H1 (cell line): ENCODE measurements at regions not wholly inside any gene's neighbourhood (a gene's known extent, or its start where the extent isn't known, plus 50 kb on each side); places are given as distances from the start of the nearest gene placed in this dataset.

ENCODE experiments used
- CTCF ChIA-PET: fragments of 300-600 bp; sonication (Branson Sonifier 250); formaldehyde crosslinking; loops from one replicate; lab custom pipeline; 2021; ENCODE audit not compliant: partially characterized antibody; lab: Charles Lee
- POLR2A ChIA-PET: fragments of 300-600 bp; sonication (Branson Sonifier 250); formaldehyde crosslinking; loops from one replicate; lab custom pipeline; 2021; ENCODE audit warnings: inconsistent platforms; ENCODE audit not compliant: partially characterized antibody; lab: Charles Lee
- DNase-seq, 2 experiments: peaks; one replicate each; pipeline versions ENCODE4 v3.0.0 to v3.0.0-alpha.2; 2010 to 2022; ENCODE audit warnings: low spot score in 2 of 2, low read depth in 1 of 2, mixed read lengths in 1 of 2
- FAIRE-seq: peaks from 2 replicates; lab custom pipeline; 2011; peaks lifted over from hg19 to GRCh38; lab: Jason Lieb, UNC
- H2AFZ ChIP-seq: 2 replicates; pipeline ENCODE4 v1.8.1; 2012; ENCODE audit warnings: low read length, inconsistent platforms
- H2AK5ac ChIP-seq: 2 replicates; pipeline ENCODE4 v1.6.1; 2013; ENCODE audit warnings: low read depth, low read length
- H2BK120ac ChIP-seq: replicated peaks from 2 replicates; pipeline ENCODE3; 2013; ENCODE audit warnings: low read depth, low read length, inconsistent platforms
- H2BK12ac ChIP-seq: 2 replicates; pipeline ENCODE4 v1.6.1; 2013; ENCODE audit warnings: low read depth, low read length
- H2BK15ac ChIP-seq: 2 replicates; pipeline ENCODE4 v1.6.1; 2013; ENCODE audit warnings: low read length
- H2BK20ac ChIP-seq: 2 replicates; pipeline ENCODE4 v1.6.1; 2013; ENCODE audit warnings: low read length
- H2BK5ac ChIP-seq: 2 replicates; pipeline ENCODE4 v1.6.1; 2013; ENCODE audit warnings: low read depth, low read length
- H3K14ac ChIP-seq: 2 replicates; pipeline ENCODE4 v1.6.1; 2013; ENCODE audit warnings: inconsistent platforms; ENCODE audit not compliant: insufficient read length
- H3K18ac ChIP-seq: 2 replicates; pipeline ENCODE4 v1.6.1; 2013; ENCODE audit warnings: low read length; ENCODE audit errors: extremely low read depth
- H3K23ac ChIP-seq: 2 replicates; pipeline ENCODE4 v1.6.1; 2013; ENCODE audit warnings: inconsistent platforms; ENCODE audit not compliant: insufficient read length
- H3K23me2 ChIP-seq: 2 replicates; pipeline ENCODE4 v1.6.1; 2013; ENCODE audit warnings: low read depth, low read length
- H3K27ac ChIP-seq: 2 replicates; pipeline ENCODE4 v1.6.1; 2011; ENCODE audit warnings: low read depth, low read length, inconsistent platforms
- H3K27me3 ChIP-seq, 4 experiments: replicated peaks in 1 of 4; 1 replicate in 1 of 4; 2 replicates in 3 of 4; pipeline versions ENCODE4 v1.6.1 to v1.8.1; 2011 to 2013; ENCODE audit warnings: low read length in 3 of 4, mild to moderate bottlenecking in 3 of 4, inconsistent platforms in 2 of 4, mixed read lengths in 2 of 4, moderate library complexity in 1 of 4; ENCODE audit not compliant: control insufficient read depth in 3 of 4, insufficient read depth in 3 of 4; ENCODE audit errors: extremely low read depth in 1 of 4
- H3K36me3 ChIP-seq, 4 experiments: 2 replicates each; pipeline versions ENCODE4 v1.6.1 to v1.8.1; 2011 to 2013; ENCODE audit warnings: mild to moderate bottlenecking in 4 of 4, low read length in 3 of 4, moderate library complexity in 2 of 4, control low read depth in 1 of 4, inconsistent platforms in 1 of 4; ENCODE audit not compliant: insufficient read depth in 4 of 4, control insufficient read depth in 2 of 4
- H3K4ac ChIP-seq: replicated peaks from 2 replicates; pipeline ENCODE3; 2013; ENCODE audit warnings: low read length, low read depth, mixed read lengths, inconsistent platforms; ENCODE audit not compliant: insufficient read length
- H3K4me1 ChIP-seq, 4 experiments: replicated peaks in 1 of 4; 1 replicate in 1 of 4; 2 replicates in 3 of 4; pipeline versions ENCODE4 v1.6.1 to v1.8.1; 2011 to 2013; ENCODE audit warnings: low read length in 3 of 4, inconsistent platforms in 2 of 4, mixed read lengths in 1 of 4; ENCODE audit not compliant: insufficient read depth in 4 of 4, control insufficient read depth in 3 of 4
- H3K4me2 ChIP-seq, 2 experiments: 2 replicates each; pipeline versions ENCODE4 v1.6.1 to v1.8.1; 2011 to 2013; ENCODE audit warnings: low read depth in 2 of 2, low read length in 2 of 2, control low read depth in 1 of 2, inconsistent platforms in 1 of 2, mild to moderate bottlenecking in 1 of 2; ENCODE audit not compliant: insufficient read depth in 1 of 2
- H3K4me3 ChIP-seq, 4 experiments: fragments of 200-600, 300-600 bp in 1 of 4; sonication (generic), shearing (Covaris generic), sonication (Bioruptor Twin) in 1 of 4; 2 replicates each; pipeline versions ENCODE4 v1.5.1 to v1.8.1; 2011 to 2016; ENCODE audit warnings: low read length in 4 of 4, low read depth in 3 of 4, control low read depth in 2 of 4, inconsistent platforms in 2 of 4, mild to moderate bottlenecking in 2 of 4, mixed read lengths in 1 of 4, moderate library complexity in 1 of 4; ENCODE audit not compliant: insufficient read depth in 2 of 4; ENCODE audit errors: extremely low read depth in 1 of 4
- H3K56ac ChIP-seq: replicated peaks from 2 replicates; pipeline ENCODE3; 2013; ENCODE audit warnings: low read depth, mild to moderate bottlenecking, mixed read lengths, low read length, inconsistent platforms; ENCODE audit not compliant: insufficient read length
- H3K79me1 ChIP-seq: 2 replicates; pipeline ENCODE4 v1.6.1; 2013; ENCODE audit warnings: low read depth, low read length, control low read depth
- H3K79me2 ChIP-seq, 2 experiments: 2 replicates each; pipeline versions ENCODE4 v1.6.1 to v1.8.1; 2012 to 2013; ENCODE audit warnings: low read length in 2 of 2, mild to moderate bottlenecking in 2 of 2, inconsistent platforms in 1 of 2; ENCODE audit not compliant: insufficient read depth in 2 of 2, control insufficient read depth in 1 of 2
- H3K9ac ChIP-seq, 4 experiments: replicated peaks in 1 of 4; 1 replicate in 1 of 4; 2 replicates in 3 of 4; pipeline versions ENCODE4 v1.6.1 to v1.8.1; 2011 to 2013; ENCODE audit warnings: low read depth in 3 of 4, low read length in 3 of 4, control low read depth in 2 of 4, mild to moderate bottlenecking in 2 of 4, moderate library complexity in 2 of 4, inconsistent platforms in 1 of 4; ENCODE audit errors: extremely low read depth in 1 of 4
- H3K9me3 ChIP-seq, 2 experiments: 2 replicates each; pipeline versions ENCODE4 v1.6.1 to v1.8.1; 2012 to 2013; ENCODE audit warnings: mild to moderate bottlenecking in 2 of 2, moderate library complexity in 2 of 2, control low read depth in 1 of 2, inconsistent platforms in 1 of 2, low read depth in 1 of 2, low read length in 1 of 2, mixed read lengths in 1 of 2; ENCODE audit not compliant: insufficient read depth in 2 of 2
- H4K20me1 ChIP-seq, 2 experiments: replicated peaks in 1 of 2; 2 replicates each; pipeline versions ENCODE3 to v1.8.1; 2011 to 2013; ENCODE audit warnings: inconsistent platforms in 2 of 2, low read length in 2 of 2, mild to moderate bottlenecking in 1 of 2; ENCODE audit not compliant: insufficient read depth in 2 of 2, control insufficient read depth in 1 of 2
- H4K5ac ChIP-seq: 2 replicates; pipeline ENCODE4 v1.6.1; 2013; ENCODE audit warnings: low read length, low read depth, mixed read lengths, inconsistent platforms; ENCODE audit not compliant: insufficient read length
- H4K8ac ChIP-seq: 2 replicates; pipeline ENCODE4 v1.8.0; 2013; ENCODE audit warnings: mild to moderate bottlenecking, moderate library complexity, low read length, inconsistent platforms; ENCODE audit not compliant: insufficient read depth; ENCODE audit errors: extremely low read depth
- H4K91ac ChIP-seq: replicated peaks from 2 replicates; pipeline ENCODE3; 2013; ENCODE audit warnings: low read length, mixed read lengths, inconsistent platforms; ENCODE audit not compliant: insufficient read length
- BACH1 ChIP-seq: IDR thresholded peaks from 2 replicates; pipeline ENCODE4 v1.6.1; 2012; ENCODE audit warnings: low read length, improper control_type of control experiment
- CHD2 ChIP-seq: IDR thresholded peaks from 2 replicates; pipeline ENCODE4 v1.6.1; 2012; ENCODE audit warnings: low read length, improper control_type of control experiment
- CTBP2 ChIP-seq: IDR thresholded peaks from 2 replicates; pipeline ENCODE4 v1.7.0; 2011; ENCODE audit warnings: borderline replicate concordance, mild to moderate bottlenecking, moderate library complexity, mixed read lengths, low read length; ENCODE audit not compliant: insufficient read depth, insufficient read length
- EZH2 ChIP-seq: fragments of 200-600 bp; sonication (generic); IDR thresholded peaks from 2 replicates; pipeline ENCODE4 v1.7.1; 2012; ENCODE audit warnings: low read depth, mild to moderate bottlenecking, moderate library complexity, low read length, inconsistent platforms; ENCODE audit not compliant: severe bottlenecking
- FOSL1 ChIP-seq: IDR thresholded peaks from 2 replicates; pipeline ENCODE4 v1.6.1; 2011; ENCODE audit warnings: mild to moderate bottlenecking, low read depth, low read length, moderate library complexity; ENCODE audit not compliant: insufficient read depth
- RAD21 ChIP-seq, 2 experiments: IDR thresholded peaks in 1 of 2; conservative IDR thresholded peaks in 1 of 2; 2 replicates each; pipeline ENCODE4 v1.6.1; 2011; ENCODE audit warnings: low read depth in 2 of 2, low read length in 2 of 2, improper control_type of control experiment in 1 of 2, inconsistent platforms in 1 of 2, mild to moderate bottlenecking in 1 of 2, moderate library complexity in 1 of 2
- RBBP5 ChIP-seq: IDR thresholded peaks from 2 replicates; pipeline ENCODE4 v1.7.1; 2012; ENCODE audit warnings: low read depth, mild to moderate bottlenecking, inconsistent platforms, low read length, moderate library complexity, borderline replicate concordance
- SP4 ChIP-seq: IDR thresholded peaks from 2 replicates; pipeline ENCODE4 v1.6.1; 2012; ENCODE audit warnings: low read length, inconsistent platforms
- TAF1 ChIP-seq: IDR thresholded peaks from 2 replicates; pipeline ENCODE4 v1.6.1; 2011; ENCODE audit warnings: mild to moderate bottlenecking, low read depth, low read length
- TCF12 ChIP-seq: IDR thresholded peaks from 2 replicates; pipeline ENCODE4 v1.6.1; 2011; ENCODE audit warnings: low read depth, mild to moderate bottlenecking, low read length
- ZNF274 ChIP-seq: IDR thresholded peaks from 2 replicates; pipeline ENCODE4 v1.7.0; 2012; ENCODE audit warnings: low read length, borderline replicate concordance; ENCODE audit errors: extremely low read depth
- WGBS, 2 experiments: shearing (Covaris generic) in 1 of 2; methylation state at CpG; one replicate each; pipeline versions ENCODE4 v1.1.6 to v1.1.7; 2013 to 2015; ENCODE audit warnings: low lambda C conversion rate in 2 of 2, mixed read lengths in 2 of 2, inconsistent platforms in 1 of 2, low coverage in 1 of 2, missing lambda C conversion rate in 1 of 2; ENCODE audit not compliant: insufficient replicate concordance in 2 of 2, insufficient coverage in 1 of 2, insufficient read length in 1 of 2; ENCODE audit errors: extremely low coverage in 1 of 2, missing lambda C conversion rate in 1 of 2; 5-methylcytosine and 5-hydroxymethylcytosine counted together

- Histone ChIP-seq H3K4me3 (no peak overlapping the region), H3K79me2 (no peaks in the 10 kb centered on the region), H2BK5ac (no peak overlapping the region), H3K4me2 (no peak overlapping the region), H2BK120ac (no peak overlapping the region), H4K5ac (no peak overlapping the region)
- WGBS, 2 experiments = 86% methylated on average over 15 of the region's 15 CpGs; no CpG with 5 or more reads in 1 of the 2 experiments
- DNase-seq = no peak
- TF ChIP-seq ZNF274 = no peak
- no peak for TF ChIP-seq CTBP2
- no peak for TF ChIP-seq SP4
- TF ChIP-seq FOSL1 = no peak
- no peak for TF ChIP-seq BACH1
- no peak for TF ChIP-seq EZH2
- no peak for TF ChIP-seq CHD2
- TF ChIP-seq TAF1 = no peak
- TF ChIP-seq RAD21 (IDR thresholded peaks at IDR 0.05 in 1 of 2, conservative IDR thresholded peaks at IDR 0.05 in 1 of 2; ENCODE audit: low read depth in 2 of 2, low read length in 2 of 2) = no peak
- no peak for TF ChIP-seq TCF12
- TF ChIP-seq RBBP5 = no peak
- TF ChIP-seq, all 59 proteins: peak for 0
- Histone ChIP-seq H3K9me3 (no peaks in the 10 kb centered on the region), H3K9ac (no peak overlapping the region), H3K56ac (no peak overlapping the region), H3K27ac (no peak overlapping the region), H3K79me1 (no peaks in the 10 kb centered on the region), H2AK5ac (no peak overlapping the region), H3K14ac (no peak overlapping the region), H3K23ac (no peak overlapping the region), H4K91ac (no peak overlapping the region), H3K4me1 (no peaks in the 10 kb centered on the region), H2AFZ (no peak overlapping the region), H4K20me1 (no peaks in the 10 kb centered on the region), H3K27me3 (no peaks in the 10 kb centered on the region), H3K36me3 (no peaks in the 10 kb centered on the region), H2BK15ac (no peak overlapping the region), H2BK20ac (no peak overlapping the region), H4K8ac (no peak overlapping the region; the same call in 1 of the 2 replicates), H3K4ac (no peak overlapping the region), H3K23me2 (no peaks in the 10 kb centered on the region), H3K18ac (no peak overlapping the region), H2BK12ac (no peak overlapping the region)
- POLR2A ChIA-PET = no interaction called here
- CTCF ChIA-PET = interaction anchor here (1.0 to 1.9 kb wide), 6 partner anchors 13 to 298 kb away, joined by 3 to 5 read pairs (median 4); no protein-coding TSS in a partner anchor
- no peak for FAIRE-seq
Measured at GRCh38 chr6:6515691-6516607, 72.6 kb upstream of the LY86 start.
